GM12878 (cell line): ENCODE measurements at regions not wholly inside any gene's neighbourhood (a gene's known extent, or its start where the extent isn't known, plus 50 kb on each side); places are given as distances from the start of the nearest gene placed in this dataset.

Experiments used
- ATAC-seq: fragments of 200-7000 bp; cut with Tn5 transposase; 3 replicates; pipeline ENCODE4 v1.9.1; 2020; ENCODE audit warnings: mild to moderate bottlenecking, moderate library complexity
- BruUV-seq: library from RNA; stranded (reverse); fragments of 400-500 nt; replicated peaks from 2 replicates; lab custom pipeline; 2021; lab: Mats Ljungman, UMichigan
- CTCF ChIA-PET: fragments of 300-600 bp; sonication (Branson Sonifier 250); formaldehyde crosslinking; extraction: SDS; loops from one replicate; lab custom pipeline; 2021; ENCODE audit warnings: inconsistent platforms; lab: Yijun Ruan, JAX
- POLR2A ChIA-PET: fragments of 350-600 bp; formaldehyde crosslinking; extraction: SDS; loops from one replicate; lab custom pipeline; 2021; ENCODE audit warnings: inconsistent platforms; lab: Charles Lee
- RAD21 ChIA-PET: fragments of 300-600 bp; sonication (Branson Sonifier 250); formaldehyde crosslinking; loops from one replicate; lab custom pipeline; 2023; ENCODE audit warnings: antibody characterized with exemption; ENCODE audit not compliant: unreplicated experiment; lab: Charles Lee
- SMC1A ChIA-PET: fragments of 300-600 bp; sonication (Branson Sonifier 250); formaldehyde crosslinking; loops from one replicate; lab custom pipeline; 2023; ENCODE audit not compliant: unreplicated experiment, uncharacterized antibody; lab: Charles Lee
- DNase-seq: peaks from one replicate; pipeline ENCODE4 v3.0.0-alpha.2; 2011; ENCODE audit warnings: low read depth, low spot score
- FAIRE-seq: peaks from 3 replicates; lab custom pipeline; 2011; peaks lifted over from hg19 to GRCh38; lab: Jason Lieb, UNC
- H2AFZ ChIP-seq: 2 replicates; pipeline ENCODE4 v1.6.0; 2011; ENCODE audit warnings: low read depth, low read length, control low read depth; ENCODE audit not compliant: control insufficient read depth
- H3K27ac ChIP-seq: 2 replicates; pipeline ENCODE4 v1.5.1; 2011; ENCODE audit warnings: control low read depth; ENCODE audit not compliant: control insufficient read depth, insufficient read depth
- H3K27me3 ChIP-seq, 2 experiments: replicated peaks in 1 of 2; 2 replicates each; pipeline versions ENCODE4 v1.6.0 to v1.6.1; 2011; ENCODE audit warnings: low read length in 1 of 2; ENCODE audit not compliant: control insufficient read depth in 2 of 2, insufficient read depth in 2 of 2
- H3K36me3 ChIP-seq, 2 experiments: 2 replicates each; pipeline ENCODE4 v1.5.1; 2011; ENCODE audit warnings: low read length in 1 of 2; ENCODE audit not compliant: control insufficient read depth in 2 of 2, insufficient read depth in 2 of 2
- H3K4me1 ChIP-seq: 2 replicates; pipeline ENCODE4 v1.6.1; 2011; ENCODE audit warnings: mild to moderate bottlenecking, low read length, moderate library complexity, mixed read lengths; ENCODE audit not compliant: control insufficient read depth, insufficient read depth
- H3K4me2 ChIP-seq: 2 replicates; pipeline ENCODE4 v1.6.0; 2011; ENCODE audit warnings: control low read depth; ENCODE audit not compliant: control insufficient read depth, insufficient read depth
- H3K4me3 ChIP-seq: fragments of 200-600 bp; sonication (generic); 2 replicates; pipeline ENCODE4 v1.5.1; 2016
- H3K79me2 ChIP-seq: 2 replicates; pipeline ENCODE4 v1.6.0; 2011; ENCODE audit warnings: low read length; ENCODE audit not compliant: control insufficient read depth, insufficient read depth
- H3K9ac ChIP-seq: 2 replicates; pipeline ENCODE4 v1.8.0; 2011; ENCODE audit warnings: low read length, control low read depth, mixed read lengths; ENCODE audit not compliant: control insufficient read depth, insufficient read depth
- H3K9me3 ChIP-seq: replicated peaks from 3 replicates; pipeline ENCODE4 v1.5.1; 2011; ENCODE audit warnings: mild to moderate bottlenecking, low read length; ENCODE audit not compliant: control insufficient read depth, insufficient read depth
- H4K20me1 ChIP-seq: 2 replicates; pipeline ENCODE4 v1.6.0; 2011; ENCODE audit not compliant: control insufficient read depth, insufficient read depth
- ASH2L ChIP-seq: fragments of 300-600, 200-600 bp; sonication (generic); IDR thresholded peaks from 2 replicates; pipeline ENCODE4 v1.6.1; 2017; ENCODE audit warnings: low read depth, mild to moderate bottlenecking, borderline replicate concordance
- BCL11A ChIP-seq: IDR thresholded peaks from 2 replicates; pipeline ENCODE4 v1.6.1; 2011; ENCODE audit warnings: low read depth, low read length
- BHLHE40 ChIP-seq, 2 experiments: fragments of 450-650 bp in 1 of 2; IDR thresholded peaks; 2 replicates each; pipeline ENCODE4 v1.6.1; 2011 to 2017; ENCODE audit warnings: low read depth in 2 of 2, borderline replicate concordance in 1 of 2, improper control_type of control experiment in 1 of 2, low read length in 1 of 2, mild to moderate bottlenecking in 1 of 2
- CBX5 ChIP-seq: sonication (generic); IDR thresholded peaks from 2 replicates; pipeline ENCODE4 v1.6.1; 2016; ENCODE audit warnings: low read depth, moderate library complexity, mild to moderate bottlenecking, inconsistent platforms
- EGR1 ChIP-seq, 2 experiments: IDR thresholded peaks; 1 replicate in 1 of 2; 2 replicates in 1 of 2; pipeline ENCODE4 v1.6.1; 2011 to 2012; ENCODE audit warnings: low read depth in 2 of 2, low read length in 2 of 2, borderline replicate concordance in 1 of 2, mild to moderate bottlenecking in 1 of 2, moderate library complexity in 1 of 2
- NFYB ChIP-seq: IDR thresholded peaks from 2 replicates; pipeline ENCODE4 v1.6.1; 2011; ENCODE audit warnings: low read depth, mild to moderate bottlenecking, low read length, improper control_type of control experiment, moderate library complexity; ENCODE audit not compliant: insufficient read depth
- RELA ChIP-seq: fragments of 450-650 bp; IDR thresholded peaks from 2 replicates; pipeline ENCODE4 v1.8.0; 2014; ENCODE audit warnings: borderline replicate concordance; ENCODE audit not compliant: partially characterized antibody
- SMAD5 ChIP-seq: IDR thresholded peaks from 2 replicates; pipeline ENCODE4 v1.6.1; 2016; ENCODE audit warnings: antibody characterized with exemption, low read depth
- SUPT20H ChIP-seq: IDR thresholded peaks from 2 replicates; pipeline ENCODE4 v1.6.1; 2011; ENCODE audit warnings: low read depth, mild to moderate bottlenecking, low read length, moderate library complexity, borderline replicate concordance; ENCODE audit not compliant: control insufficient read depth
- WGBS: methylation state at CpG from one replicate; pipeline ENCODE4 v1.1.6; 2016; ENCODE audit warnings: low lambda C conversion rate; ENCODE audit not compliant: insufficient replicate concordance, insufficient coverage; ENCODE audit errors: missing lambda C conversion rate; 5-methylcytosine and 5-hydroxymethylcytosine counted together
- in situ Hi-C: fragments of 300-500 bp; cut with MboI; formaldehyde crosslinking; loops from 9 replicates; pipeline ENCODE4 v1.14.3; 2018; ENCODE audit warnings: mixed read lengths
- intact Hi-C: fragments of 100-400 bp; cut with micrococcal nuclease; formaldehyde crosslinking; loops from one replicate; pipeline ENCODE4 v1.14.2; 2022; ENCODE audit not compliant: unreplicated experiment
- TF ChIP-seq, protein P1 (sequence below): fragments of 150-350 bp; IDR thresholded peaks from 2 replicates; pipeline ENCODE4 v1.6.1; 2016; ENCODE audit warnings: low read depth, low read length
- TF ChIP-seq, protein P2 (sequence below): fragments of 450-650 bp; IDR thresholded peaks from 2 replicates; pipeline ENCODE4 v1.6.1; 2016; ENCODE audit warnings: mild to moderate bottlenecking, moderate library complexity, borderline replicate concordance

DNA sequence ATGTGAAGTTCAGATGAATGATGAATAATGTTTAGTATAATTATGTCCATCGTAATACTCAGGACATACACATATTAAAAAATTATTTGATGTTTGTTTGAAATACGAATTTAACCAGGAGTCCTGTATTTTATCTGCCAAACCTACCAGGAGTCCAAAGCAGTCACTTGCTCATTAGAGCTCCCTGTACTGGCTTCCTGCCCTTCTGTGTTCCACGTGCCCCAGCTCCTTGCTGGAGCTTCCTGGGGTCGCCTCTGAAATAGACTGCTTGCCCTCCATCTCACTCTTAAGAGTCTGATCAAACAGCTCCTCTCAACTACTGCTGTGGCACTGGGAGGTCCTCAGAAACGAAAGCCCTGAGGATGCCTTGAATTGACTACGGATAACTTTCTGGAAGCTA is 87.3 kb upstream of the DHRS4 start (continued):
- TF ChIP-seq, protein P1, sequence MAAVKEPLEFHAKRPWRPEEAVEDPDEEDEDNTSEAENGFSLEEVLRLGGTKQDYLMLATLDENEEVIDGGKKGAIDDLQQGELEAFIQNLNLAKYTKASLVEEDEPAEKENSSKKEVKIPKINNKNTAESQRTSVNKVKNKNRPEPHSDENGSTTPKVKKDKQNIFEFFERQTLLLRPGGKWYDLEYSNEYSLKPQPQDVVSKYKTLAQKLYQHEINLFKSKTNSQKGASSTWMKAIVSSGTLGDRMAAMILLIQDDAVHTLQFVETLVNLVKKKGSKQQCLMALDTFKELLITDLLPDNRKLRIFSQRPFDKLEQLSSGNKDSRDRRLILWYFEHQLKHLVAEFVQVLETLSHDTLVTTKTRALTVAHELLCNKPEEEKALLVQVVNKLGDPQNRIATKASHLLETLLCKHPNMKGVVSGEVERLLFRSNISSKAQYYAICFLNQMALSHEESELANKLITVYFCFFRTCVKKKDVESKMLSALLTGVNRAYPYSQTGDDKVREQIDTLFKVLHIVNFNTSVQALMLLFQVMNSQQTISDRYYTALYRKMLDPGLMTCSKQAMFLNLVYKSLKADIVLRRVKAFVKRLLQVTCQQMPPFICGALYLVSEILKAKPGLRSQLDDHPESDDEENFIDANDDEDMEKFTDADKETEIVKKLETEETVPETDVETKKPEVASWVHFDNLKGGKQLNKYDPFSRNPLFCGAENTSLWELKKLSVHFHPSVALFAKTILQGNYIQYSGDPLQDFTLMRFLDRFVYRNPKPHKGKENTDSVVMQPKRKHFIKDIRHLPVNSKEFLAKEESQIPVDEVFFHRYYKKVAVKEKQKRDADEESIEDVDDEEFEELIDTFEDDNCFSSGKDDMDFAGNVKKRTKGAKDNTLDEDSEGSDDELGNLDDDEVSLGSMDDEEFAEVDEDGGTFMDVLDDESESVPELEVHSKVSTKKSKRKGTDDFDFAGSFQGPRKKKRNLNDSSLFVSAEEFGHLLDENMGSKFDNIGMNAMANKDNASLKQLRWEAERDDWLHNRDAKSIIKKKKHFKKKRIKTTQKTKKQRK, result no peak
- TF ChIP-seq, protein P2, sequence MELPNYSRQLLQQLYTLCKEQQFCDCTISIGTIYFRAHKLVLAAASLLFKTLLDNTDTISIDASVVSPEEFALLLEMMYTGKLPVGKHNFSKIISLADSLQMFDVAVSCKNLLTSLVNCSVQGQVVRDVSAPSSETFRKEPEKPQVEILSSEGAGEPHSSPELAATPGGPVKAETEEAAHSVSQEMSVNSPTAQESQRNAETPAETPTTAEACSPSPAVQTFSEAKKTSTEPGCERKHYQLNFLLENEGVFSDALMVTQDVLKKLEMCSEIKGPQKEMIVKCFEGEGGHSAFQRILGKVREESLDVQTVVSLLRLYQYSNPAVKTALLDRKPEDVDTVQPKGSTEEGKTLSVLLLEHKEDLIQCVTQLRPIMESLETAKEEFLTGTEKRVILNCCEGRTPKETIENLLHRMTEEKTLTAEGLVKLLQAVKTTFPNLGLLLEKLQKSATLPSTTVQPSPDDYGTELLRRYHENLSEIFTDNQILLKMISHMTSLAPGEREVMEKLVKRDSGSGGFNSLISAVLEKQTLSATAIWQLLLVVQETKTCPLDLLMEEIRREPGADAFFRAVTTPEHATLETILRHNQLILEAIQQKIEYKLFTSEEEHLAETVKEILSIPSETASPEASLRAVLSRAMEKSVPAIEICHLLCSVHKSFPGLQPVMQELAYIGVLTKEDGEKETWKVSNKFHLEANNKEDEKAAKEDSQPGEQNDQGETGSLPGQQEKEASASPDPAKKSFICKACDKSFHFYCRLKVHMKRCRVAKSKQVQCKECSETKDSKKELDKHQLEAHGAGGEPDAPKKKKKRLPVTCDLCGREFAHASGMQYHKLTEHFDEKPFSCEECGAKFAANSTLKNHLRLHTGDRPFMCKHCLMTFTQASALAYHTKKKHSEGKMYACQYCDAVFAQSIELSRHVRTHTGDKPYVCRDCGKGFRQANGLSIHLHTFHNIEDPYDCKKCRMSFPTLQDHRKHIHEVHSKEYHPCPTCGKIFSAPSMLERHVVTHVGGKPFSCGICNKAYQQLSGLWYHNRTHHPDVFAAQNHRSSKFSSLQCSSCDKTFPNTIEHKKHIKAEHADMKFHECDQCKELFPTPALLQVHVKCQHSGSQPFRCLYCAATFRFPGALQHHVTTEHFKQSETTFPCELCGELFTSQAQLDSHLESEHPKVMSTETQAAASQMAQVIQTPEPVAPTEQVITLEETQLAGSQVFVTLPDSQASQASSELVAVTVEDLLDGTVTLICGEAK, result no peak
- TF ChIP-seq, all 136 proteins: peak for 0

DNA sequence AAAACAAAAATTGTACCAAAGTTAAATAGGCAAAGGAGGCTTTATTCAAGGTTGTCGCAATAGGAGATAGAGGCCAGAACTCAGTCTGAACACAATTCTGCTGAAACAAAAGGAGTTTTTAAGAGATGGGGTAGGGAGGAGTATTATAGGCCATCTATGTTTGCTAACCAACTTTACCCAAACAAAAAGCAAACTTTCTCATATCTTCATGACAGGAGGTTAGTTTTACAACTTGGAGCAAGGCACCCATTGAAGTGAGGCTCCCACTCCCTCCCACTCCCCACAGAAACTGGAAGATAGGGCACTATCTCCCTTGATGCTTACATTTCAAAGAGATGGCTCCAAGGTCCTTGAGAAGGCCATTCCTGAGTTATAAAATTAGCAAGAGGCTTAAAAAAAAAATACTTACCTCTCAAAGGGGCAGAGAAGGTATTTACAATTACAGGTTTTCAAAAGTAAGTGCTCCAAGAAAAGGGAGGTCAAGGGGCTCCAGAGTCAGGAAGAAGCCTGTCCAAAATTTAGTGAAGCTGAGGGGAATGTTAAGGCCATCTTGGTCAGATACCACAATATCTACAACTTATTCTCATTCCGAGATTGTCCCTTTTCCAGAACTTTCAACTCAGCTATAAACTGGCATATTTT is 84.4 kb upstream of the DHRS4 start:
- in situ Hi-C loops, result loop anchor here (5.0 kb wide), 1 partner anchor 52 kb away; no protein-coding TSS in a partner anchor
- TF ChIP-seq BCL11A, result no peak
- TF ChIP-seq RELA, result no peak
- no peak for TF ChIP-seq SUPT20H
- no peak for TF ChIP-seq CBX5
- TF ChIP-seq NFYB, result no peak
- no peak for TF ChIP-seq BHLHE40 (IDR thresholded peaks at IDR 0.05; ENCODE audit: borderline replicate concordance in 1 of 2, low read depth in 2 of 2, low read length in 1 of 2)
- TF ChIP-seq EGR1 (IDR thresholded peaks at IDR 0.05; ENCODE audit: borderline replicate concordance in 1 of 2, low read depth in 2 of 2, low read length in 2 of 2), result no peak
- no peak for TF ChIP-seq ASH2L
- TF ChIP-seq SMAD5, result no peak

More for the DNA sequence above, 84.4 kb upstream of the DHRS4 start:
- no peak overlapping the region for H3K9ac ChIP-seq
- ChIA-PET CTCF (no interaction called here), SMC1A (no interaction called here), RAD21 (no interaction called here), POLR2A (no interaction called here)
- H3K4me1 ChIP-seq, result no peaks in the 10 kb centered on the region
- DNase-seq, result no peak
- 66% methylated on average over 2 of the region's 2 CpGs for WGBS
- H3K4me3 ChIP-seq, result no peak overlapping the region
- intact Hi-C loops, result no loop called here
- H3K79me2 ChIP-seq, result no peaks in the 10 kb centered on the region
- FAIRE-seq, result no peak
- no peaks in the 10 kb centered on the region for H3K27me3 ChIP-seq
- no peak overlapping the region for H2AFZ ChIP-seq
- no peak overlapping the region for H3K4me2 ChIP-seq
- no TSS peak for BruUV-seq
- H3K27ac ChIP-seq, result no peak overlapping the region
- no peaks in the 10 kb centered on the region for H4K20me1 ChIP-seq
- ATAC-seq, result no peak
- no peaks in the 10 kb centered on the region for H3K36me3 ChIP-seq
- no peaks in the 10 kb centered on the region for H3K9me3 ChIP-seq
